Liver (tissue), 3 donors: ENCODE measurements at regions not wholly inside any gene's neighbourhood (a gene's known extent, or its start where the extent isn't known, plus 50 kb on each side); places are given as distances from the start of the nearest gene placed in this dataset.

ENCODE experiments used
- EGR1 ChIP-seq, 2 donors: IDR thresholded peaks; 2 replicates each; pipeline ENCODE4 v1.6.1; 2016 to 2018; ENCODE audit warnings: antibody characterized with exemption in 2 of 2, low read depth in 2 of 2
- RAD21 ChIP-seq, 2 donors: IDR thresholded peaks; 2 replicates each; pipeline ENCODE4 v1.6.1; 2016; ENCODE audit warnings: antibody characterized with exemption in 2 of 2, mild to moderate bottlenecking in 2 of 2
- SP1 ChIP-seq: IDR thresholded peaks from 2 replicates; pipeline ENCODE4 v1.6.1; 2018; ENCODE audit warnings: antibody characterized with exemption, mild to moderate bottlenecking
- TF ChIP-seq, protein P1 (sequence below): fragments of 150-350 bp; IDR thresholded peaks from 2 replicates; pipeline ENCODE4 v1.5.1; 2017; ENCODE audit warnings: improper control_type of control experiment, low read depth, low read length; ENCODE audit not compliant: missing input control
- donor health status: healthy.
- donor health status: healthy.

DNA sequence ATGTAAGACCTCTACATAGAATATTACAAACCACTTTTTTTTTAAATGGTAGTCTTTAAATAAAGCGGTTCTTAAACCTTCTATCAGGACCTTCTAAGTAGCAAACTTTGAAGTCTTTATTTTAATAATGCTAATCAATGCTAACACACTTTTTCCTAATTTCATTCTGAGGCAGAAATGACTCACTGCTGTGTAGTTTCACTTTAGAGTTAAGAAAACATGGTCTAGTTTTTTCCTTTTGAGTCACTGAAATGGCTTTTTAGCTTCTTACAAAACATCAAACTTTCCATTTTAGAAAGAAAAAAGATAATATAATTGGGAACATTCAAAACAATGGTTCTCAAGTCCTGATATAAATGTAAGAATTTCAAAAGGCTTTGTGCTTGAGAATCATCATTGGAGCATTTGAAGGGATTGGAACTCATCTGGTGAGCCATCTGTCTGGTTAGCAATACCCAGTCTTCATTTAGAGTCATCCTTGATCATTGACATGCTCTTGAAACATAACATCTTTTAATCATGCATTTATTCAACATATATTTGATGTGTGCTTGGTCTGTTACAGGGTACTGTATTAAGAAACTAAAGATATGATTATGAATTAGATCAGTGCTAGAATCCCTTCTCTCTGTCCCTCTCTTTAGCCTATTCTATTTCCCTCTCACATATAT lies 258.3 kb upstream of the MON1B start:
- TF ChIP-seq, protein P1, sequence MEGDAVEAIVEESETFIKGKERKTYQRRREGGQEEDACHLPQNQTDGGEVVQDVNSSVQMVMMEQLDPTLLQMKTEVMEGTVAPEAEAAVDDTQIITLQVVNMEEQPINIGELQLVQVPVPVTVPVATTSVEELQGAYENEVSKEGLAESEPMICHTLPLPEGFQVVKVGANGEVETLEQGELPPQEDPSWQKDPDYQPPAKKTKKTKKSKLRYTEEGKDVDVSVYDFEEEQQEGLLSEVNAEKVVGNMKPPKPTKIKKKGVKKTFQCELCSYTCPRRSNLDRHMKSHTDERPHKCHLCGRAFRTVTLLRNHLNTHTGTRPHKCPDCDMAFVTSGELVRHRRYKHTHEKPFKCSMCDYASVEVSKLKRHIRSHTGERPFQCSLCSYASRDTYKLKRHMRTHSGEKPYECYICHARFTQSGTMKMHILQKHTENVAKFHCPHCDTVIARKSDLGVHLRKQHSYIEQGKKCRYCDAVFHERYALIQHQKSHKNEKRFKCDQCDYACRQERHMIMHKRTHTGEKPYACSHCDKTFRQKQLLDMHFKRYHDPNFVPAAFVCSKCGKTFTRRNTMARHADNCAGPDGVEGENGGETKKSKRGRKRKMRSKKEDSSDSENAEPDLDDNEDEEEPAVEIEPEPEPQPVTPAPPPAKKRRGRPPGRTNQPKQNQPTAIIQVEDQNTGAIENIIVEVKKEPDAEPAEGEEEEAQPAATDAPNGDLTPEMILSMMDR = no peak
- TF ChIP-seq SP1 (no peak), RAD21 (IDR thresholded peaks at IDR 0.05) (no peak), EGR1 (IDR thresholded peaks at IDR 0.05; ENCODE audit: low read depth in 2 of 2) (no peak)
